ENCODE measurements at regions not wholly inside any gene's neighbourhood (a gene's known extent, or its start where the extent isn't known, plus 50 kb on each side); places are given as distances from the start of the nearest gene placed in this dataset.
"Not testable (repeated sequence)": the region's sequence is repeated elsewhere in the genome, so short reads cannot be mapped to it uniquely, and the experiment has no call there.

- DNase-seq: no peak
- Histone ChIP-seq H2AFZ (ENCODE audit: low read length) (no peak overlapping the region), H3K9me2 (replicated peaks; ENCODE audit: insufficient read depth, low read length) (no peaks in the 10 kb centered on the region), H4K20me1 (ENCODE audit: insufficient read depth, low read depth, low read length) (no peaks in the 10 kb centered on the region), H3K4me3 (ENCODE audit: low read length) (no peak overlapping the region), H3K4me2 (ENCODE audit: low read depth, low read length, poor library complexity, severe bottlenecking) (no peak overlapping the region), H3K9me3 (ENCODE audit: low read length) (no peaks in the 10 kb centered on the region), H3K4me1 (ENCODE audit: low read length) (no peaks in the 10 kb centered on the region), H3K27ac (ENCODE audit: low read length) (no peak overlapping the region), H3K36me3 (ENCODE audit: insufficient read depth, low read length) (no peaks in the 10 kb centered on the region), H3K9ac (ENCODE audit: low read length) (no peak overlapping the region), H3K79me2 (ENCODE audit: low read length) (no peaks in the 10 kb centered on the region), H3K27me3 (ENCODE audit: low read length) (no peaks in the 10 kb centered on the region)
Observed at GRCh38 chr10:28905371-28905770, 228.1 kb downstream of the BAMBI start.

GRCh38 chr10:28906011-28906411, 228.7 kb downstream of the BAMBI start:
- H3K27me3 ChIP-seq (ENCODE audit: low read length): no peaks in the 10 kb centered on the region
- no peak overlapping the region for H3K4me2 ChIP-seq (ENCODE audit: low read depth, low read length, poor library complexity, severe bottlenecking)
- H3K4me3 ChIP-seq (ENCODE audit: low read length): no peak overlapping the region
- no peaks in the 10 kb centered on the region for H3K36me3 ChIP-seq (ENCODE audit: insufficient read depth, low read length)
- H3K4me1 ChIP-seq (ENCODE audit: low read length): no peaks in the 10 kb centered on the region
- no peak for DNase-seq
- no peaks in the 10 kb centered on the region for H4K20me1 ChIP-seq (ENCODE audit: insufficient read depth, low read depth, low read length)
- no peaks in the 10 kb centered on the region for H3K79me2 ChIP-seq (ENCODE audit: low read length)
- H3K9me3 ChIP-seq (ENCODE audit: low read length): no peaks in the 10 kb centered on the region
- no peaks in the 10 kb centered on the region for H3K9me2 ChIP-seq (replicated peaks; ENCODE audit: insufficient read depth, low read length)
- H3K27ac ChIP-seq (ENCODE audit: low read length): no peak overlapping the region
- no peak overlapping the region for H2AFZ ChIP-seq (ENCODE audit: low read length)
- no peak overlapping the region for H3K9ac ChIP-seq (ENCODE audit: low read length)

GRCh38 chr10:28906415-28906814, 229.1 kb downstream of the BAMBI start:
- Histone ChIP-seq H3K4me1 (ENCODE audit: low read length) (no peaks in the 10 kb centered on the region), H3K27ac (ENCODE audit: low read length) (no peak overlapping the region), H3K9ac (ENCODE audit: low read length) (no peak overlapping the region), H3K9me2 (replicated peaks; ENCODE audit: insufficient read depth, low read length) (no peaks in the 10 kb centered on the region), H4K20me1 (ENCODE audit: insufficient read depth, low read depth, low read length) (no peaks in the 10 kb centered on the region), H2AFZ (ENCODE audit: low read length) (no peak overlapping the region), H3K9me3 (ENCODE audit: low read length) (no peaks in the 10 kb centered on the region), H3K36me3 (ENCODE audit: insufficient read depth, low read length) (no peaks in the 10 kb centered on the region), H3K4me2 (ENCODE audit: low read depth, low read length, poor library complexity, severe bottlenecking) (no peak overlapping the region), H3K27me3 (ENCODE audit: low read length) (no peaks in the 10 kb centered on the region), H3K79me2 (ENCODE audit: low read length) (no peaks in the 10 kb centered on the region), H3K4me3 (ENCODE audit: low read length) (no peak overlapping the region)
- no peak for DNase-seq

DNA sequence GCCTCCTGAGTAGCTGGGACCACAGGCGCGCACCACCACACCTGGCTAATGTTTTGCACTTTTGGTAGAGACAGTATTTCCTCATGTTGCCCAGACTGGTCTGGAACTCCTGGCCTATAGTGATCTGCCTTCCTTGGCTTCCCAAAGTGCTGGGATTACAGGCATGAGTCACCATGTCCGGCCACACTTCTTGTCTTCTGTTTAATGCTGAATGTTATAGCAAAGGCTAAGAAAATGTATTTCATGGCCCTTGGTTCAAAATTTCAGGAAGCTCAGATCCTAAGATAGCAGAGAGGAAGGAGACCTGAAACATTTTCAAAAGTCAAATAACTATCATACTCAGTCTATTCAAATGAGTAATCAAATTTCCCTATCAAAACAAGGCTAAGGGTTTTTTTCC, 229.6 kb downstream of the BAMBI start:
- Histone ChIP-seq H3K9me2 (replicated peaks; ENCODE audit: insufficient read depth, low read length) (no peaks in the 10 kb centered on the region), H4K20me1 (ENCODE audit: insufficient read depth, low read depth, low read length) (no peaks in the 10 kb centered on the region), H3K9ac (ENCODE audit: low read length) (no peak overlapping the region), H3K79me2 (ENCODE audit: low read length) (no peaks in the 10 kb centered on the region), H3K27ac (ENCODE audit: low read length) (no peak overlapping the region), H2AFZ (ENCODE audit: low read length) (no peak overlapping the region), H3K36me3 (ENCODE audit: insufficient read depth, low read length) (no peaks in the 10 kb centered on the region), H3K27me3 (ENCODE audit: low read length) (no peaks in the 10 kb centered on the region), H3K9me3 (ENCODE audit: low read length) (no peaks in the 10 kb centered on the region), H3K4me2 (ENCODE audit: low read depth, low read length, poor library complexity, severe bottlenecking) (no peak overlapping the region), H3K4me1 (ENCODE audit: low read length) (no peaks in the 10 kb centered on the region), H3K4me3 (ENCODE audit: low read length) (no peak overlapping the region)
- no peak for DNase-seq

- Histone ChIP-seq H3K4me1 (ENCODE audit: low read length) (no peaks in the 10 kb centered on the region), H3K27me3 (ENCODE audit: low read length) (no peaks in the 10 kb centered on the region), H3K9ac (ENCODE audit: low read length) (no peak overlapping the region), H3K27ac (ENCODE audit: low read length) (no peak overlapping the region), H3K4me2 (ENCODE audit: low read depth, low read length, poor library complexity, severe bottlenecking) (no peak overlapping the region), H3K9me3 (ENCODE audit: low read length) (no peaks in the 10 kb centered on the region), H4K20me1 (ENCODE audit: insufficient read depth, low read depth, low read length) (no peaks in the 10 kb centered on the region; the same call in 1 of the 2 replicates), H3K9me2 (replicated peaks; ENCODE audit: insufficient read depth, low read length) (no peaks in the 10 kb centered on the region), H3K79me2 (ENCODE audit: low read length) (no peaks in the 10 kb centered on the region), H2AFZ (ENCODE audit: low read length) (no peak overlapping the region), H3K36me3 (ENCODE audit: insufficient read depth, low read length) (no peaks in the 10 kb centered on the region), H3K4me3 (ENCODE audit: low read length) (no peak overlapping the region)
- DNase-seq: no peak
Observed at GRCh38 chr10:28909875-28910274, 232.6 kb downstream of the BAMBI start.

- H3K79me2 ChIP-seq (ENCODE audit: low read length): no peaks in the 10 kb centered on the region
Observed at GRCh38 chr10:28910956-28911355, 233.6 kb downstream of the BAMBI start.

GRCh38 chr10:28911511-28911910, 234.2 kb downstream of the BAMBI start:
- H3K4me1 ChIP-seq (ENCODE audit: low read length); DNase-seq; H3K9ac ChIP-seq (ENCODE audit: low read length); H3K4me2 ChIP-seq (ENCODE audit: low read depth, low read length, poor library complexity, severe bottlenecking); H3K9me2 ChIP-seq (replicated peaks; ENCODE audit: insufficient read depth, low read length); H3K27me3 ChIP-seq (ENCODE audit: low read length); H3K79me2 ChIP-seq (ENCODE audit: low read length); H3K4me3 ChIP-seq (ENCODE audit: low read length); H3K27ac ChIP-seq (ENCODE audit: low read length); H4K20me1 ChIP-seq (ENCODE audit: insufficient read depth, low read depth, low read length); H3K9me3 ChIP-seq (ENCODE audit: low read length); H3K36me3 ChIP-seq (ENCODE audit: insufficient read depth, low read length); H2AFZ ChIP-seq (ENCODE audit: low read length): not testable (repeated sequence)

More at GRCh38 chr10:28910956-28911355, 233.6 kb downstream of the BAMBI start:
- Histone ChIP-seq H4K20me1 (ENCODE audit: insufficient read depth, low read depth, low read length) (no peaks in the 10 kb centered on the region; the same call in 1 of the 2 replicates), H3K9ac (ENCODE audit: low read length) (no peak overlapping the region), H3K4me3 (ENCODE audit: low read length) (no peak overlapping the region), H3K9me2 (replicated peaks; ENCODE audit: insufficient read depth, low read length) (no peaks in the 10 kb centered on the region), H2AFZ (ENCODE audit: low read length) (no peak overlapping the region), H3K4me2 (ENCODE audit: low read depth, low read length, poor library complexity, severe bottlenecking) (no peak overlapping the region), H3K27me3 (ENCODE audit: low read length) (no peaks in the 10 kb centered on the region), H3K9me3 (ENCODE audit: low read length) (no peaks in the 10 kb centered on the region), H3K27ac (ENCODE audit: low read length) (no peak overlapping the region), H3K36me3 (ENCODE audit: insufficient read depth, low read length) (no peaks in the 10 kb centered on the region), H3K4me1 (ENCODE audit: low read length) (no peaks in the 10 kb centered on the region)
- no peak for DNase-seq

DNA sequence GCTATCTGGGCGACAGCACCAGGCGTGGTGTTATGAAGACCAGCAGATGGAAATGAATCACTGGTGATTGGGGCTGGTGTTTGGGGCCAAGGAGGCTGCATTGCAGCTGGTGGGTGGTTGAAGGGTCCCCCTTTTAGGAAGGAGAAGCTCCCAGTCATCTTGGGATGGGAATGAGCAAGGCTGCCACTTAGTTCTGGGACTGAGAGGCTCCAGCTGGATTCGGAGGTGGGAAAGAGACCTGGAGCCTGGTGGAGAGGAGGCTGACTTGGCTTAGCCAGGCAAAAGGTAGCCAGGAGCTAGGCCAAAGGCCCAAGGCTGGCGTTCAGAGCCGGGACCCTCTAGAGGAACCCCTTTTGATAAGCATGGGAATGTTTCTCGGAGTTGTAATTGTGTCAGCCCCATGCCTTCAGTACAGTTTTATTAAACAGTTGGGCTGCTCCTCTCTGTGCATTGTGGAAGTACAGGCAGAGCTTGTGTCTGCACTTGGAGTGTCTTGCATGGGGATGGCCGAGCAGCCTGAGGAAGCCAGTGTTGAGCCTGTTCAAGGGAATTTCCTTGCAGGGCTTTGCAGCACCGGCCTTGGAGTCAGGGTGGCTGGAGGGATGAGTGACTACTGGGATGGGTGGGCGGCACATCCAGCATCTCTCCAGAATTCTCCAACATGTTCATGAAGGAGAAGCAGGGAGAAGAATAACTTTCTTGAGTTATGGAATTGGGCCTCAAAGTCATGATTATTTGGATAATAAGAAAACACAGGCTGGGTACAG, 234.9 kb downstream of the BAMBI start:
- Histone ChIP-seq H3K36me3 (ENCODE audit: insufficient read depth, low read length) (no peaks in the 10 kb centered on the region), H3K4me2 (ENCODE audit: low read depth, low read length, poor library complexity, severe bottlenecking) (no peak overlapping the region), H3K9me2 (replicated peaks; ENCODE audit: insufficient read depth, low read length) (no peaks in the 10 kb centered on the region), H3K4me3 (ENCODE audit: low read length) (no peak overlapping the region), H3K9ac (ENCODE audit: low read length) (no peak overlapping the region), H3K4me1 (ENCODE audit: low read length) (no peaks in the 10 kb centered on the region), H2AFZ (ENCODE audit: low read length) (no peak overlapping the region), H3K27ac (ENCODE audit: low read length) (no peak overlapping the region), H3K79me2 (ENCODE audit: low read length) (no peaks in the 10 kb centered on the region), H3K9me3 (ENCODE audit: low read length) (no peaks in the 10 kb centered on the region), H3K27me3 (ENCODE audit: low read length) (no peaks in the 10 kb centered on the region), H4K20me1 (ENCODE audit: insufficient read depth, low read depth, low read length) (no peaks in the 10 kb centered on the region; the same call in 1 of the 2 replicates)
- DNase-seq: no peak

Data from Karpas-422 (cell line).